Stimulated activated CD8-positive, alpha-beta memory T cell treated with anti-CD3 and anti-CD28 coated beads, Interleukin-12 subunit alpha, Interleukin-12 subunit beta, amount 100 ng/mL, for 24 hours (primary cell): ENCODE measurements at regions not wholly inside any gene's neighbourhood (a gene's known extent, or its start where the extent isn't known, plus 50 kb on each side); places are given as distances from the start of the nearest gene placed in this dataset.
"Not testable (repeated sequence)": the region's sequence is repeated elsewhere in the genome, so short reads cannot be mapped to it uniquely, and the experiment has no call there.

Experiments
- DNase-seq: peaks from one replicate; pipeline ENCODE4 v3.0.0-alpha.2; 2020; ENCODE audit errors: extremely low read depth

GRCh38 chr4:22573198-22573597 is 57.3 kb upstream of the ADGRA3 start:
- no peak for DNase-seq

- DNase-seq = no peak
Measured at GRCh38 chr4:22573641-22574040, 57.8 kb upstream of the ADGRA3 start.

GRCh38 chr4:22574424-22574823 is 58.6 kb upstream of the ADGRA3 start:
- no peak for DNase-seq

- no peak for DNase-seq
Measured at GRCh38 chr4:22574880-22575279, 59.0 kb upstream of the ADGRA3 start.

- no peak for DNase-seq
Measured at GRCh38 chr4:22587253-22587652, 71.4 kb upstream of the ADGRA3 start.

GRCh38 chr4:22593933-22594332 is 78.1 kb upstream of the ADGRA3 start:
- DNase-seq = no peak

- DNase-seq = no peak
Measured at GRCh38 chr4:22595684-22596083, 79.8 kb upstream of the ADGRA3 start.

GRCh38 chr4:22596409-22596808 is 80.5 kb upstream of the ADGRA3 start:
- DNase-seq = no peak

- DNase-seq = no peak
Measured at GRCh38 chr4:22597471-22597870, 81.6 kb upstream of the ADGRA3 start.

- not testable (repeated sequence) for DNase-seq
Measured at GRCh38 chr4:22598113-22599047, 82.5 kb upstream of the ADGRA3 start.

GRCh38 chr4:22599228-22599928 is 83.5 kb upstream of the ADGRA3 start:
- not testable (repeated sequence) for DNase-seq

- not testable (repeated sequence) for DNase-seq
Measured at GRCh38 chr4:22599929-22600432, 84.1 kb upstream of the ADGRA3 start.

GRCh38 chr4:22601638-22602037 is 85.8 kb upstream of the ADGRA3 start:
- DNase-seq = not testable (repeated sequence)

GRCh38 chr4:22607382-22607781 is 85.4 kb upstream of the GBA3 start:
- peak; percentile 0 for DNase-seq

- DNase-seq = not testable (repeated sequence)
Measured at GRCh38 chr4:22609951-22610525, 82.7 kb upstream of the GBA3 start.

- DNase-seq = no peak
Measured at GRCh38 chr4:22614114-22614513, 78.6 kb upstream of the GBA3 start.

- no peak for DNase-seq
Measured at GRCh38 chr4:22616516-22616915, 76.2 kb upstream of the GBA3 start.

GRCh38 chr4:22620144-22620543 is 72.6 kb upstream of the GBA3 start:
- not testable (repeated sequence) for DNase-seq

- DNase-seq = not testable (repeated sequence)
Measured at GRCh38 chr4:22621970-22622369, 70.8 kb upstream of the GBA3 start.

- DNase-seq = not testable (repeated sequence)
Measured at GRCh38 chr4:22624002-22624401, 68.7 kb upstream of the GBA3 start.

- no peak for DNase-seq
Measured at GRCh38 chr4:22625311-22625710, 67.4 kb upstream of the GBA3 start.

GRCh38 chr4:22627851-22628250 is 64.9 kb upstream of the GBA3 start:
- not testable (repeated sequence) for DNase-seq
